ENCODE measurements at regions not wholly inside any gene's neighbourhood (a gene's known extent, or its start where the extent isn't known, plus 50 kb on each side); places are given as distances from the start of the nearest gene placed in this dataset.

DNA sequence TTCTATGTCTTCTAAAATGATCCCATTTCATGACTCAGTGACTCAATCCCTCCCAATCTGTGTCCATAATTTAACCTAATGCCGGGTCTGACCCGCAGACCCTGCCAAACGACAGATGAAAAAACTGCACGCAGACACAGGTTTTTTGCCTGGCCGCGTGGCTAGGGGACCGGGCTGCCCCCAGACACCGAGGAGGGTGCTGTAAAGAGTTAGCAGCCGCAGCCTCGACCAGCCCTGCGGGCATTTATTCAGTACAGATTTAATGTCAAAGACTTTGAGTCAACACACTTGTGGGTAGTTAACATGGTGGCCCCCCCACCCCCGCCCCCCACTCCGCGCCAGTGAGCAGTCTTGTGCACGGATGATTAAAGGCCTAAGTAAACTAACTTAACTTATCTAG, 1324.7 kb downstream of the GATA3 start:
- TF ChIP-seq, protein P1, sequence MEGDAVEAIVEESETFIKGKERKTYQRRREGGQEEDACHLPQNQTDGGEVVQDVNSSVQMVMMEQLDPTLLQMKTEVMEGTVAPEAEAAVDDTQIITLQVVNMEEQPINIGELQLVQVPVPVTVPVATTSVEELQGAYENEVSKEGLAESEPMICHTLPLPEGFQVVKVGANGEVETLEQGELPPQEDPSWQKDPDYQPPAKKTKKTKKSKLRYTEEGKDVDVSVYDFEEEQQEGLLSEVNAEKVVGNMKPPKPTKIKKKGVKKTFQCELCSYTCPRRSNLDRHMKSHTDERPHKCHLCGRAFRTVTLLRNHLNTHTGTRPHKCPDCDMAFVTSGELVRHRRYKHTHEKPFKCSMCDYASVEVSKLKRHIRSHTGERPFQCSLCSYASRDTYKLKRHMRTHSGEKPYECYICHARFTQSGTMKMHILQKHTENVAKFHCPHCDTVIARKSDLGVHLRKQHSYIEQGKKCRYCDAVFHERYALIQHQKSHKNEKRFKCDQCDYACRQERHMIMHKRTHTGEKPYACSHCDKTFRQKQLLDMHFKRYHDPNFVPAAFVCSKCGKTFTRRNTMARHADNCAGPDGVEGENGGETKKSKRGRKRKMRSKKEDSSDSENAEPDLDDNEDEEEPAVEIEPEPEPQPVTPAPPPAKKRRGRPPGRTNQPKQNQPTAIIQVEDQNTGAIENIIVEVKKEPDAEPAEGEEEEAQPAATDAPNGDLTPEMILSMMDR (IDR thresholded peaks at IDR 0.05) = no peak
- no peak for TF ChIP-seq POLR2A (IDR thresholded peaks at IDR 0.05)
